NCI-H526 (cell line): ENCODE measurements at regions not wholly inside any gene's neighbourhood (a gene's known extent, or its start where the extent isn't known, plus 50 kb on each side); places are given as distances from the start of the nearest gene placed in this dataset.

Experiments used
- DNase-seq, 2 experiments: peaks; one replicate each; lab custom pipeline; 2025; lab: John Stamatoyannopoulos, UW

DNA sequence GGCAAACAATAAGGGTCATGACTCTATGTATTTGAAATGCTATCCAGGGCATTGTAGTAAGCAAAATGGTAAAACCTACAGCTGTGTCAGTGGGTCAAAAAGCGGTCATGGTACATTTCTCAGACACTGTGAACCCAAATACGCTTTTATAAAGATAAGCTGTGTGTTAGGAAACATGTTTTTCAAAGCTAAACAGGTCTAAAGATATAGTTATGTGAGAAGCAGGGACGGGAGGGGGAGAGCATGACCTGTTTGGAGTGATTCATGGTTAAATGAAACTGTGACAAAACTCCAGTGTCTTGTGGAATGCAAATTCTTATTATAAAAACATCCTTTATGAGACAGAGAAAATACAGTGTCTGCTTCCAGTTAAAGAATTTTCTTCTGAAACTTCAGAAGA lies 205.4 kb upstream of the BMP2 start:
- no peak for DNase-seq

DNA sequence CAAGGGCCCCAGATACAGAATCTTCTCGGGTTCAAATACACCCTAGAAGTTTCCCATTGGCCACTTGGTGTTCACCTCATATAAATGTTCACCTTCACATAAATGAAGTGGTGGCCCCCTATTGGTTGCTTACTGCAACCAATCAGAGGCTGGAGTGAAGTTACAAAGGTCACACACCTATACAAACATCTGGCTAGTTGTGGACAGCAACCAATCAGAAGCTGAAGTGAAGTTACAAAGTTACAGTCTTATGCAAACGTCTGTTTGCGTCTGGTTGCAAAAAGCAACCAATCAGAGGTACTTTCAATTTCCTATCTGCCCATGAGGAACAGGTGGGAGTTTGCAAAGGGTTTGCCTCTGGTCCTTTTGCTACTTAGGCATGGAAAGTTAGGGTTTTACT lies 206.5 kb upstream of the BMP2 start:
- DNase-seq, result no peak

GRCh38 chr20:6559791-6560190 lies 207.7 kb upstream of the BMP2 start:
- DNase-seq, result no peak

- DNase-seq, result peak in 1 of 2 experiments; percentile 27
Measured at GRCh38 chr20:6558341-6558740, 209.1 kb upstream of the BMP2 start.

DNA sequence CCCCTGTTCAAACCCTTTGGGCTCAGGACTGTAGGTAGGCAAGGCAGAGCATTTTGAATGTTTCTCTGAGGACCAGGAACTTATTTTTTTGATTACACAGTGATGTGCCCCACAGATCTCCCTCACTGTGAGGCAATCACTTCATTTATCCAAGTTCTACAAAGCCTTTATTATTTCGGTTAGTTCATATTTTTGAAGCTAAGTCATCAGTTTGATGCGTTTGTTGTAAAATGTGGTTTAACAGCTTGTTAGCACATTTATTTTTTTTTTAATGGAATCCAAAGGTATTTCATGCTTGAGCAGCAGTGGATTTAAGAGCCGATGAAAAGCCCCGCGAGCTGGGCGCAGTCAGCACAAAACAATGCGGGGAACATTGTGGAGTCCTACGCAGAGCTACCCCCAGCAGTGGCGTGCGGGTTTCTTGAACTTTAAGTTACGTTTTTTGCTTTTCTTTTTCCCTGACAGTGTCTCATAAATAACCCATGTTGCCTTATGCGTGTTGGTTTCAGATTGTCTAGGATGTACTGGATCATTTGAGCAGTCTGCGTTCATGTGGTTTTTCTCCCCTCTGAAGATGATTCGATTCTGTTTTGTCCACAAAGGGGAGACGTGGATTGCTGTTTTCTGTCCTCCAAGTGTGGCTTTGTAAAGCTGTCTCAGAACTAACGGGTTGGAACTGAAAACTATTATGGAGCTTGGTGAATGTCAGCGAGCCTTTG lies 233.6 kb upstream of the BMP2 start:
- DNase-seq, result no peak

- no peak for DNase-seq
Measured at GRCh38 chr20:6533351-6533750, 234.1 kb upstream of the BMP2 start.

DNA sequence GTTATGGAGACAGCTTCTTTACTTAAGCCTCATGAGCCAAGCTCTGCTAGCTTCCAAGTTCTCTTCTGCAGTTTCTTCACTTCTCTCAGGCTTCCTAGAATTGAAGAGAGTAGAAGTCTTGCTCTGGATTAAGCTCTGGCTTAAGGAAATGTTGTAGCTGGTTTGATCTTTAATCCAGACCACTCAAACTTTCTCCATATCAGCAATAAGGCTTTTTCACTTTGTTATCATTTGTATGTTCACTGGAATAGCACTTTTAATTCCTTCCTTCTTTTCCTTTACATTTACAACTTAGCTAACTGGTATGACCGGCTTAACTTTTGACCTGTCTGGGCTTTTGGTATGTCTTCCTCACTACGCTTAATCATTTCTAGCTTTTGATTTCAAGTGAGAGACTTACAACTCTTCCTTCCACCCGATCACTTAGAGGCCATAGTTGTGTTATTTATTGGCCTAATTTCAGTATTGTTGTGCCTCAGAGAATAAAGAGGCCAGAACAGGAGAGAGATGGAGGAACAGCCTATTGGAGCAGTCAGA lies 236.6 kb upstream of the BMP2 start:
- DNase-seq, result no peak

- DNase-seq, result no peak
Measured at GRCh38 chr20:6530254-6530653, 237.2 kb upstream of the BMP2 start.

GRCh38 chr20:6525447-6526303 lies 241.8 kb upstream of the BMP2 start:
- DNase-seq, result no peak

- no peak for DNase-seq
Measured at GRCh38 chr20:6524305-6524704, 243.2 kb upstream of the BMP2 start.

DNA sequence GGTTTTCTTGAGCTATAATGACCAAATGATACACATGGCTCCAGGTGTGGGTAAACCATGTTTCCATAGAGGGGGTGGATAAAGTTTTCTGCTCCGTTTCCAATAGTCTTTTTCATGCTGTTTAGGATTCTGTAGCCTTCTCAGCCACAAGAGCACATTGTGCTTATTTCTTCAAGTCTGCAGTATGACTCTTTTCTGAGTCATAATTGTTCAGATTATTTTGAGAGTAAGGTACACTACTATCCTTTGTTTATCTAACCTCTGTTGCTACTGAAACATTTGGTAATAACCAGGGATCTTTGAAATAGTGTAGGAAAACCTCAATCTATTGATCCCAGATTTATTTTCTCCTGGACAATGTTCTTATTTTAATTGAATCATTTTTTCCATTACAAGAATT lies 247.9 kb upstream of the BMP2 start:
- no peak for DNase-seq

GRCh38 chr20:6515261-6515660 lies 252.2 kb upstream of the BMP2 start:
- no peak for DNase-seq

GRCh38 chr20:6513599-6513998 lies 253.9 kb upstream of the BMP2 start:
- peak; percentile 92 to 95 for DNase-seq

DNA sequence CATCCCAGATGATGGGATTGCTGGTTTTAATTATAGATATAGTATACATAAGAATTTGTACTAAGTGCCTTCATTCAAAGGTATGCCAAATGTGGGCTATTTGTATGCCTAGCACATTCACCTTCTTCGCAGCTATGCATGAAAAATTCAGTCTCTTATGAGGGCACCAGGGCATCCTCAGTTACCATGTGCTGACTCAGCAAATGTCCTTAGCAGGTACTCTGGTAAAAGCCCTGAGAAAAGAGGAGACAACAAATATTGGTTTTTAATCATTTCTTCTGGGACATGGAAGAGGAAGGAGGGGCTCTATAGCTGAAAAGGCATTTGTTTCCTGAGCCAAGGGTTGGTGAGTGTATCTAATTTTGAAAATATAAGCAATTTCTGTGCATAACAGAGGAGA lies 258.1 kb upstream of the BMP2 start:
- no peak for DNase-seq

GRCh38 chr20:6506906-6507305 lies 260.6 kb upstream of the BMP2 start:
- DNase-seq, result no peak

DNA sequence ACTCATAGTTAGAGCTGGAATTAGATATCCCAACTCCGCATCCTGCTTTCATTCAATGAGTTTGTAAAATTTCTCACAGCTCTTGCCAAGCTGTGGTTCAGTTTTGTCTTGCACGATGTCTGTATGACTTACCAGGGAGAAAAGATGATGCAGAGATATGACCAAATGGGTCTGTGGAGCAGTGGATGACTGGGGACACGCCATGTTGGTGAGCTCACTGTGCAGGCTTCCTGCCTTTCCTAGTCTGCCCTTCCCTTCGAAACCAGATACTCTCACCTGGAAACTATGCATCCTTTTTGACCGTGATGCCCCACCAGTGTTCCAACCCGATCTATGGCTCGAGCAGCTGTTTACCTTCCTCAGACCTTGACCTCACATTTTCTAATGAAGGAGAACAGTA lies 262.7 kb upstream of the BMP2 start:
- DNase-seq, result no peak

GRCh38 chr20:6504179-6504578 lies 263.3 kb upstream of the BMP2 start:
- no peak for DNase-seq

GRCh38 chr20:6502999-6503398 lies 264.5 kb upstream of the BMP2 start:
- no peak for DNase-seq

- no peak for DNase-seq
Measured at GRCh38 chr20:6502219-6502618, 265.3 kb upstream of the BMP2 start.

- DNase-seq, result no peak
Measured at GRCh38 chr20:6501061-6501460, 266.4 kb upstream of the BMP2 start.

DNA sequence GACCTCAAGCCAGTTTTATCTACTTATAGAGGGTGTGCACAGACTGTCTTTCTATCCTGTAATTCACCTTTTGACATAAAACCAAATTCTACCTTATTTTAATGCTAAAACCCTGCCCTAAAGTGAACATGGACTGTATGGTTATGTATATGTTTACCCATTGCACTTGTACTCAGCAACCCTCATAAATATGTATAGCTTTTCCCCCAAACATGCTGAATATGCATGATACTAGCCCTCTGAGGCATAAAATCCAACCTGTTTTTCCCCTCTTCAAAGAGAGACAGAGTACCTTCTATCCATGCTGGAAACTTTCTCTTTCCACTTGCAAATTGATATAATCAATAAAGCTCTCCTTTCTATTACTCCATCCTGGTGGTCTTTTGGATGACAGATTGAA lies 267.9 kb upstream of the BMP2 start:
- peak in 1 of 2 experiments; percentile 3 for DNase-seq

GRCh38 chr20:6496874-6497273 lies 270.6 kb upstream of the BMP2 start:
- DNase-seq, result no peak

DNA sequence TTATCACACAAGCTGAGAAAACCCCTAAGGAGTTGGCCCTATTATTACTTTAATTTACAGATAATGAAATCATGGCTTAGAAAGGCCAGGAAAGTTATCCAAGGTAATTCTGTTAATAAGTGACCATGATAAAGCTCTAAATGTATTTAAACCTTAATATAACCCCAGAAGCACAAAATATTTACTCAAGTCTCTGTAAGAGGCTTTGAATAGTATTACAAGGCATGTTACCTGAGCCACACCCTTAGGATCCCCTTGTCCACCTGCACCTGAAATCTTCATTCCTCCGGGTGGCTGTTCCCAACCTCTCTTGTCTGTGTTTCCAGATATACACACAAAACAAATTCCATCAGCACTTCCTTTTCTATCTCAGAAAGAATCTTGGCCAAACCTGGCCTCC lies 271.6 kb upstream of the BMP2 start:
- no peak for DNase-seq
